SHP77 treated with DMSO at 0.1 percent for 48 hours (cell line): ENCODE measurements at regions not wholly inside any gene's neighbourhood (a gene's known extent, or its start where the extent isn't known, plus 50 kb on each side); places are given as distances from the start of the nearest gene placed in this dataset.

Experiments used
- DNase-seq: peaks from one replicate; lab custom pipeline; 2025; lab: John Stamatoyannopoulos, UW

DNA sequence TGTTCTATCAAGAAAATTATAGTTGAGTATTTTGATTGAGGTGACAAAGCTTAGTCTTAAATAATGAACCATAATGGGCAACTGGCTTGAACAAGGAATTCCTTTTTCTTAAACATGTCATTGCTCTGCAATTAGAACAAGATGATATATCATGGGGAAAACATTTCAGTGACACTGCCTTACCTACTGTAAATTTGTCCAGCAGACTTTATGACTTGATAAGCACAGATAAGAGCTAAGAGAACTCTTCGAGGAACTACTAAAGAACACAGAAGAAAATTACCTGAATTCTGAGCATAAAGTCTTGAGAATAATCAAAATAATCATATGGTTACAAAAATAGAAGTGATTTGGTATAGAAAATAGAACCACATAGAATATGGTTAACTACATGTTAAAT is 257.8 kb downstream of the PDHA2 start:
- DNase-seq = no peak

DNA sequence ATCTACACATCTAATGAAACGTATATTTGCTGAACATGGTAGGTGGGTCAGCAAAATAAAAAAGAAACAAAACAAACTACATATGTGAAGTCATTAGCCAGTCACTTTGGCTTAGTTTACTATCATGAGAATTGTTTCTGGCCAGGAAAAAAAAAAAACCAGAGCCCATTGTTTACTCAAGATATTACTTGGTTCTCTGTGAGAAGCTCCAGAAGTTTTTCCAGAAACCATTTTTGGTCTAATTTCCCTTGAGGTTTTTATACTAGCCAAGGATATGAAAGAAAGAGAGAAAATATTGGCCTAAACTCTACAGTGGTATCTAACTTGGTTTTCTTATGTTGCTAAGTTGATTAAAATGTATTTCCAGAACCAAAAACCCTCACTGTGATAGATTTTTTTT is 259.1 kb downstream of the PDHA2 start:
- DNase-seq = no peak

DNA sequence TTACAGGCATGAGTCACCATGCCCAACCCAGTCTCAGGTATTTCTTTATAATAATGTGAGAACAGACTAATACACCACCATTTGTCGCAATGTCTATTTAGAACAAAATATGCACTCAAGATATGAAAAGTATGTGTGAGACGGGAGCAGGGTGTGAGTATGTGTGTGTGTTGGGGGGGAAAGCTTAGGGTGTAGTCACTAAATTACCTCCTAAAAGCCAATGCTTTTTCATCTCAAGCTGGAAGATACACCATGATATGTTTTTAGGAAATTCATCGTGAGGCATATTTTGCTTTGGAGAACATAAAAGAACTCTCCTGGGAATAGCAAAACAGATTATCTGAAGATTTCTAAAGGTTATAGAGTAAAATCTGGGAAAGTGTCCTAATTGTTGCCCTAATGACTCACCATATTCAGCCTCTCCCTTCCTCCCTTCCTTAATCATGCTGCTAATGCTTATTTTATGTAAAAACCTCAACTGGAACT is 262.7 kb downstream of the PDHA2 start:
- no peak for DNase-seq

- no peak for DNase-seq
Measured at GRCh38 chr4:96103086-96103485, 263.2 kb downstream of the PDHA2 start.

GRCh38 chr4:96108146-96108545 is 268.3 kb downstream of the PDHA2 start:
- DNase-seq = no peak

- DNase-seq = no peak
Measured at GRCh38 chr4:96112631-96113030, 272.7 kb downstream of the PDHA2 start.

- DNase-seq = no peak
Measured at GRCh38 chr4:96120206-96120605, 280.3 kb downstream of the PDHA2 start.

DNA sequence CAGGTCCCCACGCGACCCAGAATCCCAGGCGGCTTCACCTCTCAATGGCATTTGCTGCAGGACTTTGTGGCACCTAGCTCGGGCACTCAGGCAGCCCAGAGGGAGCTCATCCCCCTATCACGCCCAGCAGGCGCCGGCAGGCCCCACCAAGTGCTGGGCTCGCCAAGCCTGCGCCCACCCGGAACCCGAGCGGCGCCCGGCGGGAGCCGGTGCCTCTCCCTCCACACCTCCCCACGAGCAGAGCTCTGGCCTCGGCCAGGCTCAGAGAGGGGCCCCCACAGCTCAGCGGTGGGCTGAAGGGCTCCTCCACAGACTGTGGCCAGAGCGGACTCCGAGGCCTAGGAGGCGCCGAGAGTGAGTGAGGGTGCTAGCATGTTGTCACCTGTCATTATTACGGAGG is 286.3 kb downstream of the PDHA2 start:
- DNase-seq = no peak

DNA sequence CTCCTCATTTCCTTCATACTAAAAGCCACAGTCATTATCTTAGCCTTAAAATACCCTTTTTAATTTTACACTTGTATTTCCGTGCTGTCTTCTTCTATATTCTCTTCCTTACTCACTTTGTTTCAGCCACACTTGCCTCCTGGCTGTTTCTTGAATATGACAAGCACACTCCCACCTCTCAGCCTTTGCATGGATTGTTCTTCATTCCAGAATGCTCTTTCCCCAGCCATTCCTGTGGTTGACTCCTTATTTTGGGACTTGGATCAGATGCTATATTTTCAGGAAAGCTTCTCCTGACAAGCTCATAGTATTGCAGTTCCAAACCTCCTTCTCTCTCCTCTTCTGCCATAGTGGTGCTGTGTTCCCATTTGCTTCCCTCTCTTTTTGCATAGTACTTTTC is 291.3 kb downstream of the PDHA2 start:
- no peak for DNase-seq

DNA sequence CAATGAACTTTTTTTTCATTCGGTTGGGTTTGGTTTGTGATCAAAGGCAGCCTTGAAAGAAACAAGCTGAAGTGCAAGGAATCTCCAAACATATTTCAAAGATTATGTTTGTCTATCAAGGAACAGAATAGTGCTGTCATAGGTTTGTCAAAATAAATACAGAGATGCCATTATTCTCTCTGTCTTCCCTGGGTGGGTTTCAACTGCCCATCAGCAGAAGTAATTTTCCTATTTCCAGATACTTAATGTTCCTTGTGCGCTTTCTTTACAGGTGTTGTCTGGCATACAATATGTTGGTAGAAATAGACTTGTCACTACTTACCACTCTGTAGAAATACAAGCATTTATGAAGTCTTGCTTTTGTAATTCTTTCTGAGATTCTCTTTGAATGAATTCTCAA is 294.9 kb downstream of the PDHA2 start:
- DNase-seq = no peak

DNA sequence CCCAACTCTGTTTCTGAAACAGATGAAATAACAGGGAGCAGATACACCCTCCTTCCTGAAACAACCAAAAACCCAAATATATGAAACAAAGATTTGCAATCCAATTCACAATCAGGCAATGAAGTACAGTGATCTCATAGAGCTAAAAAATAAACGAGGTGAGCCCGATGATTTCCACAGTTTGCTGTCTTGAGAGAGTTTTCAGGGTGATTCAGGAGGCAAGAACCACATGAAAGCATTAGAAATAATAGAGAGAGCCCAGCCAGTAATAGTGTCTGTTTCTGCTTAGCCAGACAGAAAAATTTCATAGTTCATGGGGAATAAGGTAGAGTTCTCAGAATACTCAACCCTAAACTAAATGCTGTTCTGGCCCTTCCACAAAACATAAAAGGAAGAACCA is 296.2 kb downstream of the PDHA2 start:
- no peak for DNase-seq

GRCh38 chr4:96139251-96139929 is 299.5 kb downstream of the PDHA2 start:
- no peak for DNase-seq

- DNase-seq = no peak
Measured at GRCh38 chr4:96145601-96146000, 305.7 kb downstream of the PDHA2 start.

GRCh38 chr4:96146686-96147085 is 306.8 kb downstream of the PDHA2 start:
- no peak for DNase-seq

- DNase-seq = no peak
Measured at GRCh38 chr4:96149894-96150293, 310.0 kb downstream of the PDHA2 start.

DNA sequence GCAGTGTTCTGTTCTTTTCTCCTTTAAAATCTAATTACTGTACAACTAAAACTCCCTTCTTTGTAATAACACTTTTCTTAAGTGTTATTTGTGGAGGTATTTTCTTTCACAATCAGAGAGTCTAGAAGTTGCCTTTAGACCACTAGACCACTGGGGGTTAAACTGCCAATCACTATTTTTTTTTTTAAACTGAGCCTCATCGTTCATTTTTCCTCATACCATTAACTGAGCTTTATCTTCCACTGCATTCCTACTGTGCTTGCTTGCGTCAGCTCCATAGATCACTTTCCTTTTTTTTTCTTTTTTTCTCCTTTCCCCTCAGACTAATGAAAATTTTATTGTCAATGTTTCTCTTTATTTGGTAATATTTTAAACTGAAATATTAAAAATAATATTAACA is 310.6 kb downstream of the PDHA2 start:
- no peak for DNase-seq

- DNase-seq = no peak
Measured at GRCh38 chr4:96152824-96153223, 312.9 kb downstream of the PDHA2 start.

DNA sequence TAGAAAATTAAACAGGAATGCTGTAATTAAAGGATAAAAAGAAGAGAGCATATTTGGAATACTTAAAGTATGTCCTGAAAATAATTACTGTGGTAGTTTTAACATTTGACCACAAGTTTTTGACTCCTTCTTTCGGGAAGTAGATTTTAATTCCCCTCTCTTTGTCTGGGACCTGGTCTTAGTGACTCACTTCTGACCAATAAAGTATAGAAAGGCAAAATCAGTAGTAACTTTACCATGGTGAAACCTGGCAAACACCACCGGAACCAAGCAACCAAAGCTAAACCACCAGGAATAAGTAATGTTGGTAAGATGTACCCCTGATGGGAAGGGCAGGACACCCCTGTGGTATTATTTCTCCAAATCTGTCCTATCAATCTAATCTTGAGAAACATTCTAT is 314.8 kb downstream of the PDHA2 start:
- DNase-seq = no peak

DNA sequence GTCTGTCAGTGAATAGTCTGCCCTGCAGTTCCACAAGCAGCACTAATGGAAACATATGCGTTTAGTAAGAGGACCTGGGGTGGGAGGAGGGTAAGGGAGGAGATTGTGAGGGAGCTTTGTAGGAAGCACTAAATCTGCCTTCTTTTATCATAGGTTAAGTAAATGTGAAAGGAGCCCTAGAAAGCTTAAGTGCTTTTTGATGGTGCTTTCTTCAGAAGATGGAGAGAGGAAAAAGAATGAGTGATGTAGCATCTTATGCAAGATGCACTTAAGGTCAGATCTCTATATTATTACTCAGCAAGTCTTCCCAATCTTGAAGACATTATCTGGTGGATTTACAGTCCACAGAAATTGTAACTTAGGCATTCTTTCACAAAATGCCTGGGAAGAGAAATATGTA is 322.7 kb downstream of the PDHA2 start:
- DNase-seq = no peak

- DNase-seq = no peak
Measured at GRCh38 chr4:96164814-96165351, 325.0 kb downstream of the PDHA2 start.

- DNase-seq = no peak
Measured at GRCh38 chr4:96166806-96167205, 326.9 kb downstream of the PDHA2 start.

DNA sequence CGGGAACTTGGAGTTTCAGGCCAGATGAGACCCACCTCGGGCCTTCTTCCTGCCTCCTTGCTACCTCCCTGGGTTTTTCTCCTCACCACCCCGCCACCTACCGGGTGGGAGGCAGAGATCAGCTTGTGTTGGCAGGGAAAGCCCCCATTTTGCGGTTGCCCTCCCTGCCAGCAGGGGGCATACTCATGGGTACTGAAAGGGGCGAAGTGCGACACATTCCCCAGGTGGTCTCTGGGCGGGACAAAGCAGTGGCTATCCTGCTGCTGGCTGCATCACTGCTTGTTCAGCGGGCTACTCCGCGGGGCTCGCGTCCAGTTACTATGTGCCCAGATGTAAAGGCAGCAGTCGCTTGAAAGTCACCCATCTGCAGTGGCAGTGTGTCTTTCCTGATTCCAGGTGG is 330.3 kb downstream of the PDHA2 start:
- DNase-seq = no peak

GRCh38 chr4:96173756-96174155 is 333.9 kb downstream of the PDHA2 start:
- DNase-seq = no peak

DNA sequence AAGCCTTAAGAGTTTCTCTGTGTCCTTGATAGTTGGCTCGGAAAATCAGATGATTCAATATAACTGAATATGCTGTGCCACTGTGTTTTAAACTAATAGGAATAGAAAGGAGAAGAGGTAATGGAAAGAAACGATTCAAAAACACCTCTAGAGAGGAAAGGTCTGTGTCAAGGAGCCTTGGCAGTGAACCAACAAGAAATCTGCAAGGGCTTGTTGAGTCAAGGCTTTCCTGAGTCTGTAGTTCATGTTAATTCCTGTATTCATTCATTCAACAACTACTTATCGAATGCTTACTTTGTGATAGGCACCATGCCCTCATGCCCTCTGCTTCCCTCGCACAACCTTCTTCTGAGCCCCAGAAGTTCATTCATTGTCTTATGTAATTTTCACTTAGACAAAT is 336.0 kb downstream of the PDHA2 start:
- DNase-seq = no peak
